ENCODE measurements at regions not wholly inside any gene's neighbourhood (a gene's known extent, or its start where the extent isn't known, plus 50 kb on each side); places are given as distances from the start of the nearest gene placed in this dataset.

- Histone ChIP-seq H3K56ac (ENCODE audit: extremely low read depth, insufficient read depth, low read length) (no peak overlapping the region), H4K20me1 (ENCODE audit: insufficient read depth, low read length) (no peaks in the 10 kb centered on the region), H4K5ac (ENCODE audit: low read depth, low read length) (no peak overlapping the region), H3K14ac (replicated peaks; ENCODE audit: low read depth, low read length) (no peak overlapping the region), H3K23ac (ENCODE audit: low read depth, low read length) (no peak overlapping the region), H3K4me1 (ENCODE audit: control insufficient read depth, insufficient read depth, low read length) (peaks cover 2% of the 10 kb centered on the region; the same call in 1 of the 2 replicates), H4K91ac (ENCODE audit: insufficient read depth, low read depth, low read length) (no peak overlapping the region), H2AK5ac (ENCODE audit: low read depth, low read length) (no peak overlapping the region), H3K27me3 (ENCODE audit: control insufficient read depth, insufficient read depth, low read length) (no peaks in the 10 kb centered on the region), H2BK120ac (ENCODE audit: low read depth, low read length) (no peak overlapping the region), H4K8ac (ENCODE audit: low read depth in 2 of 2, low read length in 2 of 2) (no peak overlapping the region), H3K18ac (ENCODE audit: low read depth, low read length) (no peak overlapping the region), H3K4me3 (ENCODE audit: insufficient read depth, low read depth, low read length) (no peak overlapping the region), H2AFZ (replicated peaks; ENCODE audit: low read length, poor library complexity) (no peak overlapping the region), H3K9me1 (ENCODE audit: insufficient read depth, low read length) (no peaks in the 10 kb centered on the region), H3K36me3 (ENCODE audit: control insufficient read depth, insufficient read depth, low read length) (no peaks in the 10 kb centered on the region), H3K79me1 (ENCODE audit: low read depth in 1 of 2, low read length in 2 of 2) (no peaks in the 10 kb centered on the region), H3K4me2 (ENCODE audit: low read depth, low read length) (no peak overlapping the region), H3K27ac (ENCODE audit: insufficient read depth, low read length) (no peak overlapping the region), H2AK9ac (replicated peaks; ENCODE audit: low read depth, low read length, poor library complexity) (no peak overlapping the region), H3K9me3 (ENCODE audit: control insufficient read depth, insufficient read depth, low read length) (no peaks in the 10 kb centered on the region), H2BK20ac (ENCODE audit: low read depth, low read length) (no peak overlapping the region), H2BK15ac (ENCODE audit: low read depth, low read length) (no peak overlapping the region), H2BK5ac (ENCODE audit: low read depth, low read length, poor library complexity, severe bottlenecking) (no peak overlapping the region), H3K9ac (ENCODE audit: low read depth, low read length) (no peak overlapping the region), H3K4ac (ENCODE audit: low read depth, low read length) (no peak overlapping the region)
- intact Hi-C loops (cut with micrococcal nuclease) = no loop called here
- no peak for DNase-seq
- ChIA-PET POLR2A (ENCODE audit: unreplicated experiment) (interaction anchor here (0.7 kb wide), 1 partner anchor 622 kb away, joined by 3 read pairs; no protein-coding TSS in a partner anchor), CTCF (no interaction called here)
- dilution Hi-C loops (cut with HindIII; ENCODE audit: low sequenced_read_pairs, unreplicated experiment) = no loop called here
- TF ChIP-seq FOS (IDR thresholded peaks at IDR 0.05; ENCODE audit: low read depth, low read length) (no peak), USF2 (IDR thresholded peaks at IDR 0.05; ENCODE audit: low read depth, low read length) (no peak), RCOR1 (IDR thresholded peaks at IDR 0.05; ENCODE audit: insufficient replicate concordance, low read length) (no peak), ELK1 (IDR thresholded peaks at IDR 0.05; ENCODE audit: borderline replicate concordance, low read depth, low read length) (no peak), CTCF (conservative IDR thresholded peaks at IDR 0.05; ENCODE audit: low read depth, low read length) (no peak), MXI1 (IDR thresholded peaks at IDR 0.05; ENCODE audit: borderline replicate concordance, low read depth, low read length) (no peak), RFX5 (IDR thresholded peaks at IDR 0.05; ENCODE audit: low read depth, low read length) (no peak), MAFK (IDR thresholded peaks at IDR 0.05; ENCODE audit: low read depth, low read length) (no peak), CHD1 (IDR thresholded peaks at IDR 0.05; ENCODE audit: low read depth, low read length) (no peak), CEBPB (IDR thresholded peaks at IDR 0.05; ENCODE audit: low read depth, low read length) (no peak), RAD21 (IDR thresholded peaks at IDR 0.05; ENCODE audit: low read length) (no peak), NFE2L2 (IDR thresholded peaks at IDR 0.05; ENCODE audit: low read depth, low read length) (no peak)
- in situ Hi-C loops (cut with MboI; ENCODE audit: low sequenced_read_pairs) = no loop called here
- no TSS peak for BruUV-seq (replicated peaks)
- ATAC-seq (ENCODE audit: low read depth) = no peak
Measured at GRCh38 chr13:109287553-109287952, 498.8 kb downstream of the IRS2 start.

Data from IMR-90 (cell line).